Inflammatory macrophage treated with lipopolysaccharide for 4 hours (primary cell): ENCODE measurements at regions not wholly inside any gene's neighbourhood (a gene's known extent, or its start where the extent isn't known, plus 50 kb on each side); places are given as distances from the start of the nearest gene placed in this dataset.
"Not testable (repeated sequence)": the region's sequence is repeated elsewhere in the genome, so short reads cannot be mapped to it uniquely, and the experiment has no call there.

ENCODE experiments used
- DNase-seq: peaks from one replicate; pipeline ENCODE4 v3.0.0-alpha.2; 2020

GRCh38 chr1:187933562-187934419, 1105.0 kb downstream of the PLA2G4A start:
- no peak for DNase-seq

DNA sequence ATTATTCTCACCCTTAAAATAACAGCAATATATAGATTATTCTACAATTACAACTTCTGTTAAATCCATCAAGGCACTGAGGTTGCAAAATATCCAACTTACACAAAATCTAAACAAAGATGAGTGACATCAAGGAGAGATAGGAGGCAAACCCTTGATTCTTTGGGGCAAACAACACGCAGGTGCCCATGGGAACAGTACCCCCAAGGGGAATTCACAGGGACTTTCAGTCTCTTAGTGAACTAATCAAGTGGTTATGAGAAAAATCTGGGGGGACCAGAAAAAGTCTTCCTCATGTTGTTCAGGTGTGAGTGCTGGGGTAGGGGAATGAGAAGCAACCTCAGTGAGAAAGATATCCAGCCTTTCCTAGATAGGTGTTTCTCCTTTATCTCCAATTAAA, 1107.9 kb downstream of the PLA2G4A start:
- DNase-seq, result no peak

DNA sequence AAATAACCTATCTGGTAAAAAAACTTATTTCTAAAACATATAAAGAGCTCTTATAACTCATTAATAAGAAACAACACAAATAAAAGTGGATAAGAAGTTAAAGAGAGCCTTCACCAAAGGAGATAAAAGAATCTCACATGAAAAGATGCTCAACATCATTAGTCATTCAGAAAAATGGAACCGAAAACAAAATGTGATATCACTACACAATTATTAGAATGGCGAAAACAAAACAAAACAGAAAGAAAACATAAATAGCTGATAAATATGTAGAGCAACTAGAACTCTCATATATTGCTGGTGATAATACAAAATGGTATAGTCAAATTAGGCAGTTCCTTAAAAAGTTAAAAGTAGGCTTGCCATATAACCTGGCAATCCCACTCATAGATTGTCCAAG, 1109.3 kb downstream of the PLA2G4A start:
- DNase-seq, result no peak

DNA sequence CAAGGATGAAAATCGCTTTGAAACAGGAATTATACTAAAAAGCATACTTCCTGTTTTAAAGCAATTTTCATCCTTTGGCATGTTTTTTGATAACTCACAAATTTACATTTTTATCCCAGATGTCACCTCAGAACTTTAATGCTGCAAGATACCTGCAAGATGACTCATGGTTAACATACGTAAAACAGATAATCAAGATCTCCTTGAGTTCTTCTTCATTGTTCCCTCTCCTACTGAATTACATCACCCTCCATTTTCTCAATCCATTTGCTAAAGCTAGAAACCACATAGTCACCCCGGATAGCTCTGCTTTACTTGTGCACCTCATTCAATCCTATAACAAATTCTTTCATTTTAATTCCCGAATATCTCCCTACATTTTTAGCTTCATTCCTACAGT, 1114.2 kb downstream of the PLA2G4A start:
- DNase-seq, result no peak

DNA sequence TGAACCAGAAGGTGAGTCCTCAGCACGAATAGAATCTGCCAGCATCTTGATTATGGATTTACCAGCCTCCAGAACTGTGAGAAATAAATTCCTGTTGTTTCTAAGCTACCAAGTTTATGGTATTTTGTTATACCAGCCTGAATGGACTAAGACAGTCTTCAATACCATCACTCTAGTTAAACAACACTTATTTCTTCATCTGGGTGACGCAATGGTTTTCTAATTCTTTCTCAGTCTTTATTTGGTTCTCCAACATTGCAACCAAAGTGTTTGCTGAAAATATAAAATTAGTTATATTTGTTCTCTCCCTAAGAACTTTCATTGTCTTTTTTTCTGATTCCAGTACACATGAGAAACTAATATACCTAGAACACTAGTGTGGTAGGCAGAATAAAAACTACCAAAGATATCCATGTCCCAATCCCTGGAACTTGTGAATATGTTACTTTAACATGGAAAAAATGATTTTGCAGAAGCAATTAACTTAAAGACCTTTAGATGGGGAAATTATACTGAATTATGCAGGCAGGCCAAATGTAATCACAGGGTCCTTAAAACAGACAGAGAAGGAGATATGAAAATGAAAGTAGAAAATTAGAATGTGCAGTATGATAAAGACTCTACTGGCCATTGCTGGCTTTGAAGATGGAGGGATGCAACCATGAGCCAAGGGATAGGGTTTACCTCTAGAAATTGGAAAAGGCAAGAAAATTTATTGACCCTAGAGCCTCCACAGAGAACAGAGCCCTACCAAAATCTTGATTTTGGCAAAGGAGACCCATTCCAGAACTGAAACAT, 1115.1 kb downstream of the PLA2G4A start:
- DNase-seq, result no peak

DNA sequence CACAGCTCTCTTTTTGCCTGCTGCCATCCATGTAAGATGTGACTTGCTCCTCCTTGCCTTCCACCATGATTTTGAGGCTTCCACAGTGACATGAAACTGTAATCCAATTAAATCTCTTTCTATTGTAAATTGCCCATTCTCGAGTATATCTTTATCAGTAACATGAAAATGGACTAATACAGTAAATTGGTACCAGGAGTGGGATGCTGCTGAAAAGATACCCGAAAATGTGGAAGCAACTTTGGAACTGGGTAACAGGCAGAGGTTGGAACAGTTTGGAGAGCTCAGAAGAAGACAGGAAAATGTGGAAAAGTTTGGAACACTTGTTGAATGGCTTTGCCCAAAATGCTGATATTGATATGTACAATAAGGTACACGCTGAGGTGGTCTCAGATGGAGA, 1117.9 kb downstream of the PLA2G4A start:
- not testable (repeated sequence) for DNase-seq

DNA sequence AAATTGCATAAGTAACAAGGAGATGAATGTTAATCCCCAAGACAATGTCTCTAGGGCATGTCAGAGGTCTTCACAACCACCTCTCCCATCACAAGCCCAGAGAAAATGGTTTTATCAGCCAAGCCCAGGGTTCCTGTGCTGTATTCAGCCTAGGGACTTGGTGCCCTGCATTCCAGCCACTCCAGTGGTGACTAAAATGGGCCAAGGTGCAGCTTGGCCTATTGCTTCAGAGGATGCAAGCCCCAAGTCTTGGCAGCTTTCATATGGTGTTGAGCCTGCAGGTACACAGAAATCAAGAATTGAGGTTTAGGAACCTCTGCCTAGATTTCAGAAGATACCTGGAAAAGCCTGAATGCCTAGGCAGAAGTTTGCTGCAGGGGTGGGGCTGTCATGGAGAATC, 1118.6 kb downstream of the PLA2G4A start:
- DNase-seq, result no peak

DNA sequence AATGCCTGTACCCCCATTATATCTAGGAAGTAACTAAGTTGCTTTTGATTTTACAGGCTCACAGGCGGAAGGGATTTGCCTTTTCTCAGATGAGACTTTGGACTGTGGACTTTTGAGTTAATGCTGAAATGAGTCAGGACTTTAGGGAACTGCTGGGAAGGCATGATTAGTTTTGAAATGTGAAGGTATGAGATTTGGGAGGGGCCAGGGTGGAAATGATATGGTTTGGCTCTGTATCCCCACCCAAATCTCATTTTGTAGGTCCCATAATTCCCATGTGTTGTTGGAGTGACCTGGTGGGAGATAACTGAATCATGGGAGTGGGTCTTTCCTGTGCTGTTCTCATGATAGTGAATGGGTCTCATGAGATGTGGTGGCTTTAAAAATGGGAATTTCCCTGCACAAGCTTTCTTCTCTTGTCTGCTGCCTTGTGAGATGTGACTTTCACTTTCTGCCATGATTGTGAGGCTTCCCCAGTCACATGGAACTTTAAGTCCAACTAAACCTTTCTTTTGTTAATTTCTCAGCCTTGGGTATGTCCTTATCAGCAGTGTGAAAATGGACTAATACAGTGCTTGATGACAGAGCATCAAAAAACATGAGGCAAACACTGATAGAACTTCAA, 1119.5 kb downstream of the PLA2G4A start:
- DNase-seq, result no peak

- no peak for DNase-seq
Observed at GRCh38 chr1:187949567-187949966, 1120.8 kb downstream of the PLA2G4A start.

DNA sequence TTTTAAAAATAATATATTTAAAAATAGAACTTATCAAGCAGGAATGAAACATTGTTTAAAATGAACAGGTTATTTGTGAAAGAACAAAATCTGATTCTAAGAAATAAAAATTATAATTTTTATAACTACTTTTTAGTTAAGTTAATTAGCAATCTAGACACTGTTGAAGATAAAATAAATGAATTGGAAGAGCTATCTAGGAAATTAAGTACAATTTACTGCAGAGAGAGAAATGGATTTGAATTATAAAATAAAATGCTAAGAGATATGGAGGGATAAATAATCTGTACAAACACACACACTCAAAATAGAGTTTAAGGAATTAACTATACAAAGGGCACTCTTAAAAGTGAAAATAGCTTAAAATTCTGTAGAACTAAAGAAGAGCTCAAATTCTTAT, 1123.1 kb downstream of the PLA2G4A start:
- no peak for DNase-seq

GRCh38 chr1:187952446-187952845, 1123.7 kb downstream of the PLA2G4A start:
- DNase-seq, result no peak

DNA sequence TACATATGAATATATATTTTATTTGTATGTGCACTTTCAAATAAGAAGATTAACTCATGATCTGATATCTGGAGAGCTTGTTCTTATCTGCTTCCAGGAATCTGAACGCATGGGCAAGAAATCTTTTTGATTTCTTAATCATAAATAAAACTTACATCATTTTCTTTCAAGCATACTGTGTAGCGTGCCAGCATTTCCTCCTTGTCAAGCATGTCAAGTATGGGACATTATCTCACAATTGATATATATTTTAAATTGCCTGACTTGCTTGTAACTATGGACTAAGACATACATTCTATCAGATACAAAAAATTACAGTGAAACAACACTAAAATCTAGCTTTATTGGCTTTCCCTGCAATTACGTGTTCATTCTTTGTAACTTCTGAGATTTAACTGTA, 1128.2 kb downstream of the PLA2G4A start:
- DNase-seq, result no peak

GRCh38 chr1:187958207-187958606, 1129.5 kb downstream of the PLA2G4A start:
- DNase-seq, result no peak

DNA sequence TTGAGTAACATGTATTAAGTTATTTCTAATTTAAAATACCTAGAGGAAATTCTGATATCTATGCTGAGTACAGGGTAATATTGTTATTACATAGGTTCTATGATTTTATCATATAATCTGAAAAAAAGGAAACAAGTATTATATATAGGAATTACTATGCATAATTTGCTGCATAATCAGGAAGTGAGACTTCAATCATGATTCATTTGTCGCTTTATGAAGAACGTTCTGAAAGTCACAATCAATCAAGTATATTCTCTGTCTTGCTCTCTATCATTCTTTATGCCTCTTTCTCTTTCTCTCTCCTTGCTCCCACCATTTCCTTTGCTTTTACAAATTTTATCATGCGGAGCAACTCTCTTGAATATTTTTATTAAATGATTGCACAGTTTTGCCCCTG, 1130.3 kb downstream of the PLA2G4A start:
- DNase-seq, result no peak

GRCh38 chr1:187960125-187960638, 1131.4 kb downstream of the PLA2G4A start:
- no peak for DNase-seq

DNA sequence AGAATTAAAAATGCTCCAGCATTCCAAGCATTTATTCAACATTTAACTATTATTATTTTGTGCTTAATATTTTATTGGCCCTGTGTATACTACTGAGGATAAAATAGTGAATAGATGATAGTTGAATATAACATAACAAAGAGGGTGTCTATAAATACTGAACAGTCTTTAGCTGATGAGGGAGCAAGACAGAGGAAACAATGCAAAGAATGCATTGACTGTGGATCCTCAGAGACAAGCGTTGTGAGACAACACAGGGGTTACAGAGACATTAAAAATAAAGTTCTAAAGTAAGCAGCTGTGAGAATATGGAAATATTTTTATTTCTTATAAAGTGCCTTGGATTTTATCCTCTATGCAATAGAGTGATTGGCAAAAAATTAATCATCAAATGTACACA, 1133.1 kb downstream of the PLA2G4A start:
- no peak for DNase-seq

GRCh38 chr1:187971851-187972250, 1143.1 kb downstream of the PLA2G4A start:
- no peak for DNase-seq

- DNase-seq, result no peak
Observed at GRCh38 chr1:187977298-187977697, 1148.5 kb downstream of the PLA2G4A start.

DNA sequence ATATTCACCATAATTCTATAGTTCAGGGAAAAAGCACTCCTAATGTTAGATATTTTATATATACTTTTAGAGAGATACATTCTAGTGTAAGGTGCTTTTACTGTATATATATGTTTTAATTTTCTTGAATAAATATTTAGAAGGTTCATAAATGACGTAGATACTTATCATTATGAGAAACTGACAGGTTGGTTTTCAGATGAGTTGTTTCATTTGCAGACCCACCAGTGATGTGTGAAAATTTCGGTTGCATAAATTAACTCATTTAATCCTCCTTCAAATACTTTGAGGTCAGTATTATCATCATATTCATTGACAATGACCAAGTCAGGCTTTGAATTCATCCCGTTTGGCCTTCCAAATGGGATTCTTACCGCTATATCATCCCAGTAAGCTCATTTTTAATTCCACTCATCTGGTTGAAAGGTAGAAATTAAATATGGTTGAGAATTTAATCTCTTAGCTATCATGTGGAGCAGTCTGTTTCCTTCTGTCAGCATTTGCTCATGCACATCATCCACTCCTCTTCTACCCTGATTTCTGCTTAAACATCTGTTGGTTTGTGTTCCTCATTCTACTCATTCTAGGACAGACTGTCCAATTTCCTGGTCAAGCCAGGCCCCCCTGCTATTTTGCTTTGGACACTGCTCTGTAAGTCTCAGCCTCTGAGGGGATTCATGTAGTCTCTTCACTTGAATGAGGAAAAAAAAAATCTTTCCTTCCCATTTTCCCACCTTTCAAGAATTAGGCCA, 1156.6 kb downstream of the PLA2G4A start:
- DNase-seq, result no peak

GRCh38 chr1:187985897-187986654, 1157.3 kb downstream of the PLA2G4A start:
- no peak for DNase-seq

DNA sequence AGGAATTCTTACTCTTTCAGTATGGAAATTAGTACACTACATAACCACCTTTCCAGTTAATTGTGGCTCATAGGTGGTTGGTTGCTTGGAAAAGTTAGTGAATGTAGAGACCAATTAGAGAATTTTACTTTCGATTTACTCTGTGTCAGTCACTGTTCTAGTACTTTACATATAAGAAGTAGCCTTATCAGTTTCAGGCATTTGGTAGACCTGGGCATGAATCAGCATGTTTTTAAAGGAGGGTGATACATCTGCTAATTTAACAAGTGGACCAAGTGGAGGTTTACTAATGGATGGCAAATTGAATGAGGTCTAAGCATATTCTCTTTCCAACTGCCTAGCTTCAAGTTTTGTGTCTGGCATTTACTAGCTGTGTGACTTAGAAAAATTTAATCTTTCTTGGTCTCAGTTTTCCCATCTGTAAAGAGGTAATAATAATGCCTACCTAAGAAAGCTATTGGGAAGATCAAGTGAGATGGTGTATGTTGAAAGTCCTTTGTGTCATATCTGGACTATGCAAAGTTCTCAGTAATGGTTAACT, 1158.6 kb downstream of the PLA2G4A start:
- no peak for DNase-seq

DNA sequence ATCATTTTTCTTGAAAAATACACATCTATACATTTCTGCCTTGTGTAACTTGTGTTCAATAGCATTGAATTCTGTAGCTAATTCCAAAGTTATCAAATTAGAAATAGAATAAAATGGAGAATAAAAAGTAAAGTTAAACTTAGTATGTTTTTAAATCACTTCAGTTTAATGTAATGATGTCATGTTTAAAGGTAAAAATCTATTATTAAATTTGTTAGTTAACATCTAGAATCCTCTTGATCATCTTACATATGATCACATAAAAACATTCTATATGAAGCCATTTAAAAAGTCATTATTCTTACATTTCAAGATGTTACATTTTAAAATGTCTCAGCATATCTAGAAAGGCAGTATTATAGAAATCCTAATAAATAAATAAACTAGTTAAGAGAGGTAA, 1163.2 kb downstream of the PLA2G4A start:
- no peak for DNase-seq
